Activated CD8-positive, alpha-beta T cell treated with anti-CD3 and anti-CD28 coated beads, Interleukin-2, amount 10 ng/mL, durations not matched to agents 7 days and 5 days (primary cell): ENCODE measurements at regions not wholly inside any gene's neighbourhood (a gene's known extent, or its start where the extent isn't known, plus 50 kb on each side); places are given as distances from the start of the nearest gene placed in this dataset.
"Not testable (repeated sequence)": the region's sequence is repeated elsewhere in the genome, so short reads cannot be mapped to it uniquely, and the experiment has no call there.

Experiments
- ATAC-seq: fragments of 150-1000 bp; cut with Tn5 transposase; one replicate; pipeline ENCODE4 v1.10.0; 2021; ENCODE audit warnings: moderate library complexity
- CTCF ChIA-PET: fragments of 350-600 bp; sonication (Branson Sonifier 250); formaldehyde crosslinking; loops from one replicate; lab custom pipeline; 2021; ENCODE audit warnings: antibody characterized with exemption; lab: Charles Lee
- POLR2A ChIA-PET: fragments of 350-600 bp; sonication (Branson Sonifier 250); formaldehyde crosslinking; loops from one replicate; lab custom pipeline; 2021; ENCODE audit warnings: antibody characterized with exemption; lab: Charles Lee
- DNase-seq: peaks from one replicate; pipeline ENCODE4 v3.0.0-alpha.2; 2020
- H3K27ac Mint-ChIP-seq: one replicate; pipeline ENCODE4 v1.8.0; 2021; ENCODE audit warnings: mild to moderate bottlenecking, mixed read lengths
- H3K27me3 Mint-ChIP-seq: one replicate; pipeline ENCODE4 v1.8.0; 2021; ENCODE audit warnings: low read depth, mixed read lengths
- H3K36me3 Mint-ChIP-seq: one replicate; pipeline ENCODE4 v1.8.0; 2021; ENCODE audit warnings: low read depth, mixed read lengths
- H3K4me1 Mint-ChIP-seq: one replicate; pipeline ENCODE4 v1.8.0; 2021; ENCODE audit warnings: low read depth, mixed read lengths
- H3K4me3 Mint-ChIP-seq: one replicate; pipeline ENCODE4 v1.8.0; 2021; ENCODE audit warnings: mild to moderate bottlenecking, mixed read lengths
- H3K9me3 Mint-ChIP-seq: one replicate; pipeline ENCODE4 v1.8.0; 2022; ENCODE audit warnings: mixed read lengths; ENCODE audit not compliant: insufficient read depth

GRCh38 chr3:182413682-182414081, 379.6 kb upstream of the ATP11B start:
- no peaks in the 10 kb centered on the region for H3K36me3 Mint-ChIP-seq
- ChIA-PET CTCF (no interaction called here), POLR2A (no interaction called here)
- no peak overlapping the region for H3K4me3 Mint-ChIP-seq
- H3K27me3 Mint-ChIP-seq, result no peaks in the 10 kb centered on the region
- ATAC-seq (no peak), DNase-seq (no peak)
- H3K9me3 Mint-ChIP-seq, result no peaks in the 10 kb centered on the region
- no peak overlapping the region for H3K27ac Mint-ChIP-seq
- no peaks in the 10 kb centered on the region for H3K4me1 Mint-ChIP-seq

- H3K4me3 Mint-ChIP-seq, result no peak overlapping the region
- H3K4me1 Mint-ChIP-seq, result no peaks in the 10 kb centered on the region
- no peaks in the 10 kb centered on the region for H3K9me3 Mint-ChIP-seq
- H3K36me3 Mint-ChIP-seq, result no peaks in the 10 kb centered on the region
- no peaks in the 10 kb centered on the region for H3K27me3 Mint-ChIP-seq
- ChIA-PET CTCF (no interaction called here), POLR2A (no interaction called here)
- no peak overlapping the region for H3K27ac Mint-ChIP-seq
- ATAC-seq (no peak), DNase-seq (no peak)
Observed at GRCh38 chr3:182414586-182414985, 378.7 kb upstream of the ATP11B start.

- Mint-ChIP-seq H3K4me1 (no peaks in the 10 kb centered on the region), H3K27ac (no peak overlapping the region), H3K27me3 (no peaks in the 10 kb centered on the region), H3K36me3 (no peaks in the 10 kb centered on the region), H3K4me3 (no peak overlapping the region), H3K9me3 (no peaks in the 10 kb centered on the region)
- no peak for ATAC-seq
- ChIA-PET CTCF (no interaction called here), POLR2A (no interaction called here)
- no peak for DNase-seq
Observed at GRCh38 chr3:182420741-182421140, 372.6 kb upstream of the ATP11B start.

DNA sequence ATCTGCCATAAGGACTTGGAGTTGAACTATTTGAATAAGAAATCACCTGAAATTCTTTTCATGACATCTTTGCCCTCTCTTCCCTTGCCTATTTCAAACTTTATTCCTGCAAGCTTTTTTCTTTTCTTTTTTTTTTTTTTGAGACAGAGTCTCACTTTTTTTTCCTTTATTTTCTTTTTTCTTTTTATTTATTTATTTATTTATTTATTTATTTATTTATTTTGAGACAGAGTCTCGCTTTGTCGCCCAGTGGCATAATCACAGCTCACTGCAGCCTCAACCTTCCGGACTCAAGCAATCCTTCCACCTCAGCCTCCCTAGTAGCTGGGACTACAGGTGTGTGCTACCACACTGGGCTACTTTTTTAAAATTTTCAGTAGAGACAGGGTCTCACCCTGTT, 369.3 kb upstream of the ATP11B start:
- CTCF ChIA-PET, result no interaction called here
- Mint-ChIP-seq H3K4me3 (no peak overlapping the region), H3K27ac (no peak overlapping the region), H3K4me1 (no peaks in the 10 kb centered on the region), H3K27me3 (no peaks in the 10 kb centered on the region), H3K36me3 (no peaks in the 10 kb centered on the region), H3K9me3 (no peaks in the 10 kb centered on the region)
- no peak for DNase-seq
- ATAC-seq, result no peak
- POLR2A ChIA-PET, result no interaction called here

GRCh38 chr3:182425926-182426718, 367.2 kb upstream of the ATP11B start:
- H3K27me3 Mint-ChIP-seq, H3K27ac Mint-ChIP-seq, H3K4me3 Mint-ChIP-seq, DNase-seq, H3K36me3 Mint-ChIP-seq, ATAC-seq, POLR2A ChIA-PET, H3K4me1 Mint-ChIP-seq, H3K9me3 Mint-ChIP-seq: not testable (repeated sequence)
- CTCF ChIA-PET, result interaction anchor here (0.6 kb wide), 1 partner anchor 214 kb away, joined by 3 read pairs; no protein-coding TSS in a partner anchor

- H3K4me3 Mint-ChIP-seq, POLR2A ChIA-PET, H3K9me3 Mint-ChIP-seq, ATAC-seq, H3K27me3 Mint-ChIP-seq, H3K4me1 Mint-ChIP-seq, H3K27ac Mint-ChIP-seq, H3K36me3 Mint-ChIP-seq, CTCF ChIA-PET, DNase-seq: not testable (repeated sequence)
Observed at GRCh38 chr3:182431972-182432371, 361.3 kb upstream of the ATP11B start.

GRCh38 chr3:182435860-182436259, 357.4 kb upstream of the ATP11B start:
- ChIA-PET POLR2A (no interaction called here), CTCF (no interaction called here)
- no peaks in the 10 kb centered on the region for H3K4me1 Mint-ChIP-seq
- no peaks in the 10 kb centered on the region for H3K27me3 Mint-ChIP-seq
- H3K9me3 Mint-ChIP-seq, result no peaks in the 10 kb centered on the region
- no peaks in the 10 kb centered on the region for H3K36me3 Mint-ChIP-seq
- ATAC-seq (no peak), DNase-seq (no peak)
- no peak overlapping the region for H3K4me3 Mint-ChIP-seq
- H3K27ac Mint-ChIP-seq, result no peak overlapping the region

DNA sequence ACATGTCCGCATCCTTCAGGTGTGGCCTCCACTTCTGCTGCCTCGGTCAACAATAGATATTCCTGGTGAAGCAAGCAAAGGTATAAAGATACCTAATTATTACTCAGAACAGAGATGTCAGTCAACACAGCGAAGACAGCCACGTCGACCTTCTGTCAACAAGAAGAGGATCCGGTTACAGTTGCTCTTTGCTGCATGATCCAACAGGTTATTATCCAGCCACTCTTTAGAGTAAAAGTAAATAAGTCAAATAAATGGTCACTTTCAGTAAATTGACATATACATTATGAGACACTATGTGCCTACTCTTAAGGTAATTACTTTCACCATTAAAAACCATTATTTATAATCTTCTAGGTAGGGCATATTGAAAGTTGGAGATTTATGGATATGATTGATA, 356.8 kb upstream of the ATP11B start:
- POLR2A ChIA-PET, result no interaction called here
- Mint-ChIP-seq H3K4me3 (no peak overlapping the region), H3K27me3 (no peaks in the 10 kb centered on the region), H3K27ac (no peak overlapping the region), H3K4me1 (no peaks in the 10 kb centered on the region), H3K9me3 (no peaks in the 10 kb centered on the region), H3K36me3 (no peaks in the 10 kb centered on the region)
- CTCF ChIA-PET, result no interaction called here
- ATAC-seq, result no peak
- no peak for DNase-seq

- no peak for DNase-seq
- Mint-ChIP-seq H3K9me3 (no peaks in the 10 kb centered on the region), H3K4me1 (no peaks in the 10 kb centered on the region), H3K4me3 (no peak overlapping the region), H3K27me3 (no peaks in the 10 kb centered on the region), H3K27ac (no peak overlapping the region), H3K36me3 (no peaks in the 10 kb centered on the region)
- ChIA-PET POLR2A (no interaction called here), CTCF (no interaction called here)
- no peak for ATAC-seq
Observed at GRCh38 chr3:182438398-182438797, 354.9 kb upstream of the ATP11B start.

- CTCF ChIA-PET, result interaction anchor here (1.1 kb wide), 1 partner anchor 18 kb away, joined by 3 read pairs; no protein-coding TSS in a partner anchor
- no peaks in the 10 kb centered on the region for H3K27me3 Mint-ChIP-seq
- H3K27ac Mint-ChIP-seq, result no peak overlapping the region
- H3K4me1 Mint-ChIP-seq, result no peaks in the 10 kb centered on the region
- no peaks in the 10 kb centered on the region for H3K9me3 Mint-ChIP-seq
- no peak for DNase-seq
- H3K4me3 Mint-ChIP-seq, result no peak overlapping the region
- POLR2A ChIA-PET, result no interaction called here
- H3K36me3 Mint-ChIP-seq, result no peaks in the 10 kb centered on the region
- no peak for ATAC-seq
Observed at GRCh38 chr3:182440101-182440500, 353.2 kb upstream of the ATP11B start.

DNA sequence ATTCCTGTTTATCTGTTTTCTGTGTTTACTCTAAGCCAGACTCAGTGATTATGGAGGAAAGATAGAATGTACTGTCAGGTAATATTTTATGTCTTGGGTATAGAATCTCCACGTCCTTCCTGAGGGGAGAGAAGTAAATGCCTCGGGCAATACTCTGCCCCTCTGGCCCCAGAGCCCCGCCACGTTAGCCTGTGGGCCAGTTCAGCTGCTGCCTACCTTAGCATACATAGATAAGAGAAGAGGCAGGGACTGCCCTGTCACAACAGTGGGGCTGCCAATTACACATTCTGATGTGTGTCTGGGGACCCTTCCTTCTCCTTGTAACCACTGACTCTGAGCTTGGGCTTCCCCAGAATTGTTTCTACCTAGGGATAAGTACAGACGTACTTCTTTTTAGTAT, 347.7 kb upstream of the ATP11B start:
- Mint-ChIP-seq H3K27me3 (no peaks in the 10 kb centered on the region), H3K4me1 (no peaks in the 10 kb centered on the region), H3K9me3 (no peaks in the 10 kb centered on the region), H3K4me3 (no peak overlapping the region), H3K27ac (no peak overlapping the region), H3K36me3 (no peaks in the 10 kb centered on the region)
- CTCF ChIA-PET, result no interaction called here
- POLR2A ChIA-PET, result no interaction called here
- no peak for DNase-seq
- ATAC-seq, result no peak

DNA sequence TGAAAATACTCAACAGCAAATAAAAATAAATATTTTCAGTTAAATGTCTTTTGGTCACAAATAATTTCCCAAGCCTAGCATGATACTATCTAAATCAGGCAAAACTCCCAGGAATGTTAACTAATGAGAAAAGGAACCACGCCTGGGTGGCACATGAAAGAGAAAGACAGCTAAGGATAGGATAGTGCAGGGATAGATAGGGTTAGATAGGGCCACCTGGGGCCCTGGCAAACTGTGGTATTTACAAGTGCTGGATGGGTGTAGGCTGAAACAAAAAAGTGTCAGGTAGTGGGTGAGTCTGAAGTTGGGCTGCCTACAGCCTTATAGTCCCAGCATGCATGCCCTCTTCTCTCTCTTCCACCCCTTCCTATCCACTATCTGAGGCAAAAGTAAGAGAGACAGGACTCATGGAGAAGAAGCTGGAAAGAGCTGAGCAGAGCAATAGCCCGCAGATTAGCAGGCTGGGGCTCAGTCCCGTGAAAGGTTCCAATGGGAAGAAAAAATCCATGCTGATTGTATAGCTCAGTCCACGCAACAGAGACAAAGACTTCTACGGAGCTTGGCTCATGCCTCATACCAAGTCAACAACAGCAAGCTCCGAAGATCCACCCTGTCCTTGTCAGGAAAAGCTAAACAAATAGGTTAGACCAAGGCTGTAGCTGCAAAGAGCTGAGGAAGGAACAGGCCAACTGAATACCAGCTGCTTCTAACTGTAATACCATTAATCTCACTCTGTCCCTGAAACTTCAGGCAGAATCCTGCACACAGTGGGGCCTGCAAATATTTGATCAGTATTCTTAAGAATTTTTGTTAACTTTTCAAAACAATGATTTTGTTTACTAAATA, 342.1 kb upstream of the ATP11B start:
- H3K36me3 Mint-ChIP-seq, result no peaks in the 10 kb centered on the region
- DNase-seq, result no peak
- H3K27ac Mint-ChIP-seq, result no peak overlapping the region
- POLR2A ChIA-PET, result no interaction called here
- no peaks in the 10 kb centered on the region for H3K27me3 Mint-ChIP-seq
- H3K4me3 Mint-ChIP-seq, result no peak overlapping the region
- ATAC-seq, result no peak
- H3K4me1 Mint-ChIP-seq, result no peaks in the 10 kb centered on the region
- CTCF ChIA-PET, result no interaction called here
- no peaks in the 10 kb centered on the region for H3K9me3 Mint-ChIP-seq
